GM12875 (cell line): ENCODE measurements at regions not wholly inside any gene's neighbourhood (a gene's known extent, or its start where the extent isn't known, plus 50 kb on each side); places are given as distances from the start of the nearest gene placed in this dataset.

Experiments
- H3K4me3 ChIP-seq: one replicate; pipeline ENCODE4 v1.5.1; 2011; ENCODE audit warnings: low read depth, low read length, control low read depth
- TF ChIP-seq, protein P1 (sequence below): IDR thresholded peaks from 2 replicates; pipeline ENCODE4 v1.5.1; 2011; ENCODE audit warnings: low read depth, mild to moderate bottlenecking, control low read depth, inconsistent platforms, low read length, moderate library complexity, borderline replicate concordance; ENCODE audit not compliant: insufficient read depth

DNA sequence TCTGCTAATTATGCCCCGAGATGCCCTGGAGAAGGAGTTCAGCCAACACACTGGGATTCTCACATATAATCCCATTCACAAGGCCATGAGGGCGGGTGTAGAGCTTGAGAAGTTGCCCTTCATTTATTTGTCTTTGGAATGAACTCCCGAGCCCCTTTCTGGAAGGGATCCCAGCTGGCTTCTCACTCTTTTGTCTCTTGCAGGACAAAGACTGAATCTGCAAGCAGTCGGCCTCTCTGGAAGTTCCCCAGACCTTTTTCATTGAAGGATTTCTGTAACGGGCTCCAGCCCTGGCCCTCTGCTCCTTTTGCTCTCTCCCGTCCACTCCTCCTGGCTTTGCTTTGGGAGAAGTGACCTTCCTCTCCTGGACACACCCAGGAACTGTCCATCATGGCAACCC lies 163.3 kb upstream of the SFSWAP start:
- TF ChIP-seq, protein P1, sequence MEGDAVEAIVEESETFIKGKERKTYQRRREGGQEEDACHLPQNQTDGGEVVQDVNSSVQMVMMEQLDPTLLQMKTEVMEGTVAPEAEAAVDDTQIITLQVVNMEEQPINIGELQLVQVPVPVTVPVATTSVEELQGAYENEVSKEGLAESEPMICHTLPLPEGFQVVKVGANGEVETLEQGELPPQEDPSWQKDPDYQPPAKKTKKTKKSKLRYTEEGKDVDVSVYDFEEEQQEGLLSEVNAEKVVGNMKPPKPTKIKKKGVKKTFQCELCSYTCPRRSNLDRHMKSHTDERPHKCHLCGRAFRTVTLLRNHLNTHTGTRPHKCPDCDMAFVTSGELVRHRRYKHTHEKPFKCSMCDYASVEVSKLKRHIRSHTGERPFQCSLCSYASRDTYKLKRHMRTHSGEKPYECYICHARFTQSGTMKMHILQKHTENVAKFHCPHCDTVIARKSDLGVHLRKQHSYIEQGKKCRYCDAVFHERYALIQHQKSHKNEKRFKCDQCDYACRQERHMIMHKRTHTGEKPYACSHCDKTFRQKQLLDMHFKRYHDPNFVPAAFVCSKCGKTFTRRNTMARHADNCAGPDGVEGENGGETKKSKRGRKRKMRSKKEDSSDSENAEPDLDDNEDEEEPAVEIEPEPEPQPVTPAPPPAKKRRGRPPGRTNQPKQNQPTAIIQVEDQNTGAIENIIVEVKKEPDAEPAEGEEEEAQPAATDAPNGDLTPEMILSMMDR: no peak
- H3K4me3 ChIP-seq: no peak overlapping the region

DNA sequence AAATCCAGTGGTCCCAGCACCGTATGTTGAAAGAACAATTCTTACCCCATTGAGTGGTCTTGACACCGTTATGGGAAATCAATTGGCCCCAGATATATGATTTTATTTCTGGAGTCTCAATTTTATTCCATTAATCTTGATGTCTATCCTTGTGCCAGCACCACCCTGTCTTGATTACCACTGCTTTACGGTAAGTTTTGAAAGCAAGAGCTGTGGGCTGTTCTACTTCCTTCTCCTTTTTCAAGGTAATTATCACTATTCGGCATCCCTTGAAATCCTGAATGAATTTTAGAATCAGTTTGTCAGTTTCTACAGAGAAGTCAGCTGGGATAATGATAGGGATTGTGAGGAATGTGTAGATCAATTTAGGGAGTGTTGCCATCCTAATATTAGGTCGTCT lies 160.8 kb upstream of the SFSWAP start:
- no peak overlapping the region for H3K4me3 ChIP-seq
- TF ChIP-seq, protein P1: no peak

DNA sequence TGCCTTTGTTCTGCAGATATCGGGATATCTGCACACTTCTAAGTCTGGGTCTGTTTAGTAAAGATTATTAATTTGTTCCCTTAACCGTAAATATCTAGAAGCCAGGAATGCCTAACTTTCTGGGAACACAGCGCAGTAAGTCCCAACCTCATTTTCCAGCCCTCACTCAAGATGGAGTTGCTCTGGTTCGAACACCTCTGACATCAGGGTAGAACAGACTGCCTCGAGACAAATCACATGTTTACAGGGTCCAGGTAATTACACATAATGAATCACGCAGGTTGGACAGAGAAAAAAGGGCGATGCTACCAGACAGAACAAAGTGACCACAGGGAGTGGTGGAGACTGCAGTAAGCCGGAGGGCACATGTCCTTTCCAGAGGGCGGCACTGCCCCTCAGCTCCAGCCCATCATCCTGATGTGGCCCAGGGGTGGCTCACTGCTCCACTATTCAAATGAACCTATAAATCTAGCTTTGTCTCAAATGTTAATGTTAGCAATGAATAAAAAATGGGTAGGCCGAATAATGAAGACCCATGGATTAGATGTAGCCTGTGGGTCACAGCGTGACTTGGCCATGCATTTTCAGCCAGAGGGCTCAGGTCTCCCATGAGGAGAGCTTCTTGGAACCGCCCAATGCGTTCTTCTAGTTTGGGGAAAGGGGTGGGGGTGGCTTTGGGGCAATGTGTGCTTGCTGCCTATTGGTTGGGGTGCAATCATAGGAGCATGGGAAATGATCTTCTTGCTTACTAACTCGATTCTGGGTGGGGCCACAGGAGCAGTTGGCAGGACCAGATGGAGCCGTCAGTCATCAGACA lies 159.0 kb upstream of the SFSWAP start:
- H3K4me3 ChIP-seq: no peak overlapping the region
- TF ChIP-seq, protein P1: no peak

DNA sequence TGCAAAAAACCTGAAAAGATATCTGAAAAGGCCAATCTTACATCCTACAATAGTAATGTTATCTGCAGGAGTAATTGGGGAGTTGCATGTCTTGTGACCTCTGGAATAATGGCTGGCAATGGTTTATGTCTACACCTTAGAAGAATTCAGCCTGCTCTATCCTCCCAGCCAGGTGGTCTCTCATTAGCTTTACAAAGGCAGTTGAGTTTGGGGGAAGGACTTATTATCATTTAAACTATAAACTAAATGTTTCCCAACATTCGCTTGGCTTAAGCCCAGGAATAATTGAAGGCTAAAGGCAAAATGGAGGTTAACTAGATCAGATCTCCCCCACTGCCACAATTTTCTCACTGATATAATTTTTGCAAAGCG lies 158.4 kb upstream of the SFSWAP start:
- H3K4me3 ChIP-seq: no peak overlapping the region
- TF ChIP-seq, protein P1: no peak

DNA sequence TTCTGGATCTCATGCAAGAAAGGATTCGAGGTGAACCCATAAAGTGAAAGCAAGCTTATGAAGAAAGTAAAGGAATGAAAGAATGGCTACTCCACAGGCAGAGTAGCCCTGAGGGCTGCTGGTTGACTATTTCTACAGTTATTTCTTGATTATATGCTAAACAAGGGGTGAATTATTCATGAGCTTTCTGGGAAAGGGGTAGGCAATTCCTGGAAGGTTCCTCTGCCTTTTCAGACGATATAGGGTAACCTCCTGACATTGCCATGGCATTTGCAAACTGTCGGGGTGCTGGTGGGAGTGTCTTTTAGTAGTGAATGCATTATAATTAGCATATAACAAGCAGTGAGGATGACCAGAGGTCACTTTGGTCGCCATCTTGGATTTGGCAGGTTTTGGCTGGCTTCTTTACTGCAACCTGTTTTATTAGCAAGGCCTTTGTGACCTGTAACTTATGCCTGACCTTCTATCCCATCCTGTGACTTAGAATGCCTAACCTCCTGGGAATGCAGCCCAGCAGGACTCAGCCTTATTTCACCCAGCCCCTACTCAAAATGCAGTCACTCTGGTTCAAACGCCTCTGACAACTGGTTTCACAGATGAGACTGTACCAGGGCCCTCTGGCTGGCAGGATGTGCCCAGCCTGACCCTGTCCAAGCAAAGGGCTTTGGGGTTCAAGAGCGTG lies 157.7 kb upstream of the SFSWAP start:
- TF ChIP-seq, protein P1: no peak
- H3K4me3 ChIP-seq: no peak overlapping the region

DNA sequence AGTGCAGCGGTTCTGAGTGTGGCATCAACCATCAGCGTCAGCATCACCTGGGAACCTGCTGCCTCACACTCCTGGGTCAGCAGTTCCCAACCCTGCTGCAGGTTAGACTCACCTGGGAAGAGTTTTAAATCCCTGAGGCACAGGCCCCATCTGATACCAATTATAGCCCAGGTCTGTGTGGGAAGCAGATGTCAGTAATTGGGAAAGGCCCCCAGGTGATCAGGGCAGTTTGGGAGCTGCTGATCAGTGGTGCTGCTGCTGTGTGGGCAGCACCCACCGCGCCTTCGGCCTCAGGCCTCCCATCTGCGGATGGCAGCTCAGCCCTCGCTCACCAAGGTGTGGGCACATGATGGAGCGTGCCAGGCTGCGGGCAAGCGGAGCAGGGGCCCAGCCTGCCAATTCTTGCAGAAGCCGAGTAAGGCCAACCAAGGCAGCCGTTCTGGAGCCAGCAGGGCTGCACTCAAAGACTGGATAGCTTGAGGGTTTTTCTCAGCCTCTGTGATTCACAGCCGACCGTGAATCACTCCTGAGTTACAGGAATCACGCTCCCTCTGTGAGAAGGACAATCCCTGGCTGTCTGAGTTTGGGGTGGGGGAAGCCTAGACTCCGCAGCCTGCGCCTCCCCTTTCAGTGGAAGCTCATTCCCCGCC lies 155.6 kb upstream of the SFSWAP start:
- TF ChIP-seq, protein P1: no peak
- H3K4me3 ChIP-seq: no peak overlapping the region
